IMR-90 (cell line): ENCODE measurements at regions not wholly inside any gene's neighbourhood (a gene's known extent, or its start where the extent isn't known, plus 50 kb on each side); places are given as distances from the start of the nearest gene placed in this dataset.

ENCODE experiments used
- ATAC-seq: fragments of 200-7000 bp; cut with Tn5 transposase; 2 replicates; pipeline ENCODE4 v1.9.1; 2020; ENCODE audit warnings: low read depth, mild to moderate bottlenecking, moderate library complexity
- BruUV-seq: library from RNA; stranded (reverse); fragments of 400-500 nt; replicated peaks from 2 replicates; lab custom pipeline; 2021; lab: Mats Ljungman, UMichigan
- CTCF ChIA-PET: fragments of 300-600 bp; formaldehyde crosslinking; extraction: SDS; loops from one replicate; lab custom pipeline; 2021; ENCODE audit warnings: antibody characterized with exemption; lab: Yijun Ruan, JAX
- POLR2A ChIA-PET: fragments of 300-600 bp; sonication (Branson Sonifier 250); formaldehyde crosslinking; loops from one replicate; lab custom pipeline; 2022; ENCODE audit warnings: antibody characterized with exemption; ENCODE audit not compliant: unreplicated experiment; lab: Charles Lee
- DNase-seq: peaks from one replicate; pipeline ENCODE4 v3.0.0; 2013
- H2AFZ ChIP-seq: replicated peaks from 2 replicates; pipeline ENCODE3; 2013; ENCODE audit warnings: low read length, mild to moderate bottlenecking; ENCODE audit not compliant: poor library complexity
- H2AK5ac ChIP-seq: 2 replicates; pipeline ENCODE4 v1.6.1; 2013; ENCODE audit warnings: low read depth, low read length, inconsistent platforms
- H2AK9ac ChIP-seq: replicated peaks from 2 replicates; pipeline ENCODE3; 2013; ENCODE audit warnings: mild to moderate bottlenecking, low read depth, low read length, moderate library complexity; ENCODE audit not compliant: poor library complexity
- H2BK120ac ChIP-seq: 2 replicates; pipeline ENCODE4 v1.6.1; 2013; ENCODE audit warnings: low read depth, low read length, inconsistent platforms
- H2BK15ac ChIP-seq: 3 replicates; pipeline ENCODE4 v1.6.1; 2013; ENCODE audit warnings: low read depth, low read length, inconsistent platforms
- H2BK20ac ChIP-seq: 2 replicates; pipeline ENCODE4 v1.6.1; 2013; ENCODE audit warnings: low read depth, mild to moderate bottlenecking, inconsistent platforms, low read length, moderate library complexity
- H2BK5ac ChIP-seq: 2 replicates; pipeline ENCODE4 v1.6.1; 2013; ENCODE audit warnings: mild to moderate bottlenecking, low read depth, low read length, inconsistent platforms; ENCODE audit not compliant: poor library complexity, severe bottlenecking
- H3K14ac ChIP-seq: replicated peaks from 2 replicates; pipeline ENCODE4 v1.6.1; 2013; ENCODE audit warnings: low read depth, low read length, inconsistent platforms
- H3K18ac ChIP-seq: 2 replicates; pipeline ENCODE4 v1.6.1; 2013; ENCODE audit warnings: low read depth, low read length, control low read depth
- H3K23ac ChIP-seq: 2 replicates; pipeline ENCODE4 v1.6.1; 2013; ENCODE audit warnings: low read depth, low read length, inconsistent platforms
- H3K27ac ChIP-seq: 2 replicates; pipeline ENCODE4 v1.5.1; 2013; ENCODE audit warnings: mild to moderate bottlenecking, control low read depth, low read length; ENCODE audit not compliant: insufficient read depth
- H3K27me3 ChIP-seq: 2 replicates; pipeline ENCODE4 v1.6.1; 2013; ENCODE audit warnings: low read length; ENCODE audit not compliant: control insufficient read depth, insufficient read depth
- H3K36me3 ChIP-seq: 2 replicates; pipeline ENCODE4 v1.6.1; 2013; ENCODE audit warnings: low read length, mixed read lengths; ENCODE audit not compliant: control insufficient read depth, insufficient read depth
- H3K4ac ChIP-seq: 2 replicates; pipeline ENCODE4 v1.6.1; 2013; ENCODE audit warnings: low read depth, low read length, inconsistent platforms
- H3K4me1 ChIP-seq: 2 replicates; pipeline ENCODE4 v1.6.1; 2013; ENCODE audit warnings: low read length, mixed read lengths; ENCODE audit not compliant: control insufficient read depth, insufficient read depth
- H3K4me2 ChIP-seq: 2 replicates; pipeline ENCODE4 v1.6.1; 2013; ENCODE audit warnings: low read depth, mild to moderate bottlenecking, control low read depth, low read length, moderate library complexity
- H3K4me3 ChIP-seq: 2 replicates; pipeline ENCODE4 v1.5.1; 2013; ENCODE audit warnings: low read depth, mild to moderate bottlenecking, control low read depth, low read length, moderate library complexity; ENCODE audit not compliant: insufficient read depth
- H3K56ac ChIP-seq: 2 replicates; pipeline ENCODE4 v1.6.1; 2013; ENCODE audit warnings: low read length, inconsistent platforms; ENCODE audit not compliant: insufficient read depth; ENCODE audit errors: extremely low read depth
- H3K79me1 ChIP-seq, 2 experiments: 2 replicates each; pipeline ENCODE4 v1.6.1; 2013; ENCODE audit warnings: low read length in 2 of 2, inconsistent platforms in 1 of 2, low read depth in 1 of 2
- H3K9ac ChIP-seq: 2 replicates; pipeline ENCODE4 v1.6.1; 2013; ENCODE audit warnings: low read depth, low read length, control low read depth
- H3K9me1 ChIP-seq: 2 replicates; pipeline ENCODE4 v1.6.1; 2013; ENCODE audit warnings: low read length, inconsistent platforms; ENCODE audit not compliant: insufficient read depth
- H3K9me3 ChIP-seq: 2 replicates; pipeline ENCODE4 v1.6.1; 2013; ENCODE audit warnings: low read length; ENCODE audit not compliant: control insufficient read depth, insufficient read depth
- H4K20me1 ChIP-seq: 2 replicates; pipeline ENCODE4 v1.6.1; 2013; ENCODE audit warnings: low read length, inconsistent platforms; ENCODE audit not compliant: insufficient read depth
- H4K5ac ChIP-seq: 2 replicates; pipeline ENCODE4 v1.6.1; 2013; ENCODE audit warnings: mild to moderate bottlenecking, low read depth, low read length, control low read depth
- H4K8ac ChIP-seq, 2 experiments: 2 replicates each; pipeline ENCODE4 v1.6.1; 2013; ENCODE audit warnings: low read depth in 2 of 2, low read length in 2 of 2, control low read depth in 1 of 2, inconsistent platforms in 1 of 2
- H4K91ac ChIP-seq: 2 replicates; pipeline ENCODE4 v1.6.1; 2013; ENCODE audit warnings: low read depth, low read length, inconsistent platforms; ENCODE audit not compliant: insufficient read depth
- BHLHE40 ChIP-seq: fragments of 150-350 bp; IDR thresholded peaks from 2 replicates; pipeline ENCODE4 v1.6.1; 2016; ENCODE audit warnings: mild to moderate bottlenecking, low read depth, low read length
- FOS ChIP-seq: fragments of 150-350 bp; IDR thresholded peaks from 2 replicates; pipeline ENCODE4 v1.6.1; 2016; ENCODE audit warnings: low read depth, low read length
- NFE2L2 ChIP-seq: fragments of 150-350 bp; IDR thresholded peaks from 2 replicates; pipeline ENCODE4 v1.6.1; 2016; ENCODE audit warnings: low read depth, mild to moderate bottlenecking, low read length
- POLR2A ChIP-seq: IDR thresholded peaks from 2 replicates; pipeline ENCODE4 v1.6.1; 2012; ENCODE audit warnings: mild to moderate bottlenecking, low read depth, low read length
- RAD21 ChIP-seq: IDR thresholded peaks from 2 replicates; pipeline ENCODE4 v1.6.1; 2012; ENCODE audit warnings: low read length, improper control_type of control experiment
- RFX5 ChIP-seq: IDR thresholded peaks from 2 replicates; pipeline ENCODE4 v1.8.0; 2012; ENCODE audit warnings: low read depth, mild to moderate bottlenecking, low read length, moderate library complexity
- SMC3 ChIP-seq: fragments of 150-350 bp; IDR thresholded peaks from 2 replicates; pipeline ENCODE4 v1.6.1; 2016; ENCODE audit warnings: low read depth, mild to moderate bottlenecking, antibody characterized with exemption, low read length, moderate library complexity
- WGBS, 2 experiments: methylation state at CpG; one replicate each; pipeline versions ENCODE4 v1.1.5 to v1.1.7; 2013; ENCODE audit warnings: missing lambda C conversion rate in 2 of 2; ENCODE audit not compliant: insufficient read length in 1 of 2; ENCODE audit errors: extremely low coverage in 2 of 2; 5-methylcytosine and 5-hydroxymethylcytosine counted together
- dilution Hi-C: fragments of 300-500 bp; cut with HindIII; formaldehyde crosslinking; loops from one replicate; pipeline ENCODE4 v1.14.3; 2018; ENCODE audit warnings: low sequenced_read_pairs; ENCODE audit not compliant: unreplicated experiment
- in situ Hi-C: fragments of 300-500 bp; cut with MboI; formaldehyde crosslinking; loops from 3 replicates; pipeline ENCODE4 v1.14.3; 2019; ENCODE audit warnings: low sequenced_read_pairs, inconsistent platforms, mixed read lengths
- intact Hi-C: fragments of 100-400 bp; cut with micrococcal nuclease; formaldehyde crosslinking; loops from 2 replicates; pipeline ENCODE4 v1.10.0; 2022
- TF ChIP-seq, protein P1 (sequence below): fragments of 150-350 bp; IDR thresholded peaks from 2 replicates; pipeline ENCODE4 v1.6.1; 2016; ENCODE audit warnings: low read depth, mild to moderate bottlenecking, low read length, moderate library complexity, borderline replicate concordance

DNA sequence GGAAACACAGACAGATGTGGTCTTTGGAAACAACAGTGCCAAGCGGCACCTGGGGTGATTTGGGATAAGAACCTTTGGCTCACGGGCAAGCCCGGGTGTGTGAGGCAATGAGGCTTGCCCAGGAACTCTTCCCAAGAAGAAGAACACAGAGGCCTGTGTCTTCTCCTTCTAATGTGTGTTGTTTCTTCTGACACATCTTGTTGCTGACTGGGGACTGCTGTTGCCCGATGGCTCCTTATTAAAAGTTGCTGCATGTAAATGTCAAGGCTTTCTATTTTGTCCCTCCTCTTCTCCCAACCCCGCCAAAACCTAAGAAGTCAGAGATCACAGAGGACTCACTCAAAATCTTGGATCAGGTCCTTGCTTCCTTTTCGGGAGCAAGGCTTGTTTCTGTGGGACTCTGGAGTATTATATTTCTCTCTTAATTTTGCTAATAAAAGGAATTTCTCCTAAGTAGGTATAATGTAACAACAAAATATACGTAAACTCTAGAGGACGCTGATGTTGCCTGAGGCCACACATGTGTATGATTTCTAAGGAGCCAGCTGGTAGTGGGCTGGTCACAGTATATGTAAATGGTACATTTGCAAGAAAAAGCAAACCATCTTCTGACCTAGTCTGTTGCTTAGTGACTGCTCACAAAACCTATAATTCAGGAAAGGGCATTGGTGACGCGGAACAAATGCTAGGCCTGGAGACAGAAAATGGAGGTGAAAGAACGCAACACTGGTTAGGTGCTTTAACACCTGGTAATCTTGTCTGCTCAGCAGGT is 232.5 kb downstream of the GADD45G start:
- no peak for ATAC-seq

More for the DNA sequence above, 232.5 kb downstream of the GADD45G start:
- H2BK5ac ChIP-seq = no peak overlapping the region
- no peak overlapping the region for H3K4ac ChIP-seq
- H2BK20ac ChIP-seq = no peak overlapping the region
- ChIA-PET CTCF (no interaction called here), POLR2A (no interaction called here)
- H4K5ac ChIP-seq = no peak overlapping the region
- H3K4me1 ChIP-seq = no peaks in the 10 kb centered on the region
- in situ Hi-C loops = no loop called here
- H3K27me3 ChIP-seq = peaks cover 2% of the 10 kb centered on the region; the same call in 1 of the 2 replicates
- BruUV-seq = no TSS peak
- H3K23ac ChIP-seq = no peak overlapping the region
- DNase-seq = no peak
- no peak overlapping the region for H3K4me3 ChIP-seq
- no peak overlapping the region for H4K91ac ChIP-seq
- no peak overlapping the region for H3K18ac ChIP-seq
- H2AFZ ChIP-seq = no peak overlapping the region
- no peaks in the 10 kb centered on the region for H3K9me1 ChIP-seq
- TF ChIP-seq RAD21 = no peak
- no peak for TF ChIP-seq POLR2A
- TF ChIP-seq RFX5 = no peak
- no peak for TF ChIP-seq FOS
- TF ChIP-seq NFE2L2 = no peak
- TF ChIP-seq, protein P1, sequence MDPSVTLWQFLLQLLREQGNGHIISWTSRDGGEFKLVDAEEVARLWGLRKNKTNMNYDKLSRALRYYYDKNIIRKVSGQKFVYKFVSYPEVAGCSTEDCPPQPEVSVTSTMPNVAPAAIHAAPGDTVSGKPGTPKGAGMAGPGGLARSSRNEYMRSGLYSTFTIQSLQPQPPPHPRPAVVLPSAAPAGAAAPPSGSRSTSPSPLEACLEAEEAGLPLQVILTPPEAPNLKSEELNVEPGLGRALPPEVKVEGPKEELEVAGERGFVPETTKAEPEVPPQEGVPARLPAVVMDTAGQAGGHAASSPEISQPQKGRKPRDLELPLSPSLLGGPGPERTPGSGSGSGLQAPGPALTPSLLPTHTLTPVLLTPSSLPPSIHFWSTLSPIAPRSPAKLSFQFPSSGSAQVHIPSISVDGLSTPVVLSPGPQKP = no peak
- TF ChIP-seq BHLHE40 = no peak
- TF ChIP-seq SMC3 = no peak
- no peaks in the 10 kb centered on the region for H4K20me1 ChIP-seq
- H3K9me3 ChIP-seq = no peaks in the 10 kb centered on the region
- dilution Hi-C loops = no loop called here
- H2BK15ac ChIP-seq = no peak overlapping the region
- no peak overlapping the region for H3K4me2 ChIP-seq
- 100% methylated on average over 1 of the region's 11 CpGs; no CpG with 5 or more reads in 1 of the 2 experiments for WGBS, 2 experiments
- H2AK5ac ChIP-seq = no peak overlapping the region
- no peaks in the 10 kb centered on the region for H3K36me3 ChIP-seq
- intact Hi-C loops = no loop called here
- no peak overlapping the region for H3K27ac ChIP-seq
- no peaks in the 10 kb centered on the region for H3K79me1 ChIP-seq
- no peak overlapping the region for H3K9ac ChIP-seq
- H2AK9ac ChIP-seq = no peak overlapping the region
- no peak overlapping the region for H2BK120ac ChIP-seq
- H3K56ac ChIP-seq = no peak overlapping the region
- no peak overlapping the region for H3K14ac ChIP-seq
- H4K8ac ChIP-seq = no peak overlapping the region
